ENCODE measurements at regions not wholly inside any gene's neighbourhood (a gene's known extent, or its start where the extent isn't known, plus 50 kb on each side); places are given as distances from the start of the nearest gene placed in this dataset.
A peak's percentile ranks its signal among the peaks of the same experiment; 100 is the strongest.

DNA sequence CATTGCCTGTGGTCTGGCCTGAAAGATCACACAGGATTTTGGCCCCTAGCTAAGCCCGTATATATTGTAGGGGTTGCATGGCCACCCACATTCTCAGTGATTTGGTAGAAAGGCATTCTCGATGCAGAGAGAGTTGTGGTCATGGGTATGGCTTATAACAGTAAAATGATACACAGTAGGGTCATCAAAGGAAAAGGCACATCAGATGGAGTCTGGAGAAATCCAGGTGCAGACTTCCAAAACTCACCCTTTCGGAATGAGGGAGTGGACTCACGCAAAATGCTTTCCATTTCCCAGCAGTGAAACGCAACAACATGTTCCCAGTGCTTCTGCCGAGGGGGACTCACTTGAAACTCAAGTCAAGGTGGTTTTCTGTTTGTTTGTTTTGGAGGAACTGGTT is 802.5 kb upstream of the SLITRK1 start:
- no peak for DNase-seq

- DNase-seq: no peak
Measured at GRCh38 chr13:84684048-84684662, 801.9 kb upstream of the SLITRK1 start.

DNA sequence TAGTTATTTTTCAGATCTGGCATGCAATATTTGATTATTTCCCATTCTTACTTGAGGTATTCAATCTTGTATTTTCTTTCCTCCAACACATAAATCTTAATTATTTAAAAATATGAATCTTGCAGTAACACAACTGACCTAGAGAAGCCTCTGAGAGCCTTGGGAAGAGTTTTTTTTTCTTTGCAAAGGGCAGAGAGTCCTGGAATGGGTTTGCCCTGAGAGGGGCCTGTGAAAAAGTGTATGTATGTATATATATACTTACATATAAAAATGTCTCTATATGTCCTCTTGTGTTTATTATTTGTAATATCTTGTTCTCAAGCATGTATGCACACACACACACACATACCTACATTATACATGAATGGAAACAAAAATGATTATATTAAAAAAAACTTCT is 801.2 kb upstream of the SLITRK1 start:
- no peak for DNase-seq

DNA sequence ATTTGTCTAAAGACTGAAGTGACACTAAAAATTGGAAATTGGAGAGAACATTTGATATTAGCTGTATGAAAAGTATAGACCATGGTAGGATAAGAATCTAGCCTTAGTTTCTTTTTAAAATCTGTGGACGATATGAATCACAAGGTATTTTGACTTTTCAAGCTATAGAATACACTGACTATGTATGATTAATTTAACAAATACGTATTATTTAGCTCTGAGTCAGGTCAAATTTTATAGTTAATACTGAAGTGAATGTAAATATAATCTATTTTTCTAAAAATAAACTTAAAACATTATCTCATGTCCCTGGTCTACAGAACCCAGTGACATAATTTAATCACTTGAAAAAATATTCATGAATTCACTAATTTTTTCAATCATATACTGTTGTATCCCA is 795.6 kb upstream of the SLITRK1 start:
- DNase-seq: no peak

DNA sequence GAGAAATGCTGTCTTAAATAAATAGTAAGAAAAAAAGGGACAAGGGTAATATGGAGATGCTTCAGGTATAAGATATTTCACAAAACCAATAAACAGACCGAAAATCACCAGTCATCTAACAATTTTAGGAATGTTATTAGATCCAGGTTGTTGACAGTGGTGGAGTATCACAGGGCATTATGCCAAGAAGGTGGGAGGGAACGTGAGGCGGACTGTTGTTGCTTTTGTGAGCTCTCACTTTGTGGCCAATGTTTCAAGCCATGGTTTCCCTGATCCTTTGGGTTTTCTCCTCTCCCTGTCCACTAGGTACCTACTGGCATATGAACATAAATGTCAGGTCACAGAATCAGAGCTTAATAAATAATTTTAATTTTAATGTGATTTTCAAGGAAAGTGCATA is 790.3 kb upstream of the SLITRK1 start:
- no peak for DNase-seq

GRCh38 chr13:84670245-84670644 is 788.0 kb upstream of the SLITRK1 start:
- DNase-seq: no peak

DNA sequence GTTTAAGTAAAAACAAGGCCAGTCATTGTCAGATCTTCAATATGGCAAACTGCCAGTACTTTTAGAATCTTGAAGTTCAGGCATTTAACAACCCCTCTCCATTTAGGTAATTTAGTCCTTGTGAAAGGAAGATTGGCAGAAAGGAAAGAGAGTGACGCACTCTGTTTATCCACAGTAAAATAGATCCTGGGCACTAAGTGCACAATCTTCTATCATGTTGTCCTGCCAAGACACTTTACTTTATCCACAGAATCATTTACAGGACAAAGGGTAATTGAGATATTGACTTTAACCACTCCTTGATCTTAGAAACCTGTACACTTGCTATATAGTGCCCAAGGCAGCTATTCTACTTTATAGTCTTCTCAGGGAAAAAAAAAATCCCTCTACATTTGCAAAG is 786.4 kb upstream of the SLITRK1 start:
- DNase-seq: no peak

- no peak for DNase-seq
Measured at GRCh38 chr13:84662491-84662890, 780.2 kb upstream of the SLITRK1 start.

DNA sequence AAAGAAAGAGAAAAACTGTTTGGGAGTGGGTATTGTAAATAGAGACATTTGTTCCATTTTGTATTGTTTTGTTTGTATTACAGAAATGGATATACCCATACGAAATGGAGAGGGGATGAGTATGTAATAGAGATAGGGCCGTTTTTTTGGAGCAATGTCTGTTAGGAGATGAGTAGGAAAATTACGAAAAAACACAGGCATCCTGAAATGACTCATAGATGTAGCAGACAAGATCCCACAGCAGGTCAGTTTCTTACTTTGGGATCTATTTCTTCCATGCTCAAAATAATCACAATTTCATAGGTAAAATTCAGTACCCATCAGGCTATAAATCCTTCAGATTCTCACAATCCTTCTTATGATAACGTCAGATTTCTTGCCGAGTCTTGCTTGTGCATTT is 779.4 kb upstream of the SLITRK1 start:
- DNase-seq: no peak

DNA sequence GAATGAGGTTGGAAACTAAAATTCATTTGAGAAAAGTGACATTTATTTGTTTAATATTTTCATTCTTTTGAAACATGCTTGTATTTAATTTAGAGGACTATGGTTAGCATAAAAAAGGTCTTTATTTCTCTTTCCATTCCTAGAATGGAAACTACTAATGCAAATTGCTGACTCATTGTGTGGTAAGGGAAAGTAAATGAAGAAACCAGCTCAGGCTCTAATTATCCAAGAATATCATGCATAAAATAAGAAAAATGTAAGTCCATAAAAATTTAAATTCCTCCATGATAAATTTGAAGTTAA is 777.0 kb upstream of the SLITRK1 start:
- no peak for DNase-seq

DNA sequence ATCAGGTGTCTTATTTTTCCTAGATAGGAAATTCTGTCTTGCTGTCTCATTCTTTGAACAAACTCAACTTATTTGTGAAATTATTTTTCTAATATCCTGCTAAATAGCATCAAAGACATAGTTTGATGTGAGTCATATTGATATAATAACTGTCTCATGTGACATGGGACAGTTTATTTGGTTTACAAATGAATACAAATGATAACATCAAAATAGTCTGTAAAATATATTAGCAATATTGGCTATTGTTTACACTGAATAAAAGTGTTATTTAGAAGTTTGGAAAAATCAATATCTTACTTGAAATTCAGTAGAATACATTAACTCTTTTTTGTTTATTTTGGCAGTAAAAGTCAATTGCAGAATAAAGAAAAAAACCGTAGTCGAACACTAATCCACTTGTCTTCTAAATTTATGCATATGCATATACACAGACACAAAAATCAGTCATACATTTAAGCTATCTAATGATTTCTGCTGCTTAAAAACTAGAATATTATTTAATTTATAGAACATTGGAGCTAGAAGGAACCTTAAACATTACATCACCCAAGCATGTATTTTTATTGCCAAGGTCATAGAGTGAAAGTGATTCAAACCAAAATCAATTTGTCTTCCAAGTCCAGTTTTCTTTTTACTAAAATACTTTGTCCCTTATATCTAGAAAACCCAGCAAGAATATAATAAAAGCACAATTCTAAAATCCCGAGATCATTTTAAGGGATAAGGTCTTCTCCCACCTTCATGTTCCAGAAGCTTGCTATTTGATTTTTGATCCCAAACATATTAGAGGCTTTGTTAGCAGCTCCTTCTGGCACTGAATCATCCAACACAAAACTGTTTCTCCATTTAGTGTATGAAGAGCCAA is 776.5 kb upstream of the SLITRK1 start:
- no peak for DNase-seq

DNA sequence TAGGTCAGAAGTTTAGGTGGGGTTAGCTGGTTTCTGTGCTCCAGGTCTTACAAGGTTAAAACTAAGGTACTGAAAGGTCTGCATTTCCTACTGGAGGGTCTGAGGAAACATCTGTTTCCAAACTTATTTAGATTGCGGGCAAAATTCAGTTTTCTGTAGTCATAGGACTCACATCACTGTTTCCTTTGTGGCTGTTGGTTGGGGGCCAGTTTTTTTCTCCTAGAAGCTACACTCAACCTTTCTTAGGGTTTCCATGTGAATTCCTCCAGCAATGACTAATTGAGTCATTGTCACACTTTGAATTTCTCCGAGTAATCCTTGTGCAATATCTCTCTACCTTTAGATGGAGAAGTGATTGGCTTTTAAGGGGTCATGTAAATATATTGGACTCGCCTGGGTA is 773.4 kb upstream of the SLITRK1 start:
- DNase-seq: no peak

DNA sequence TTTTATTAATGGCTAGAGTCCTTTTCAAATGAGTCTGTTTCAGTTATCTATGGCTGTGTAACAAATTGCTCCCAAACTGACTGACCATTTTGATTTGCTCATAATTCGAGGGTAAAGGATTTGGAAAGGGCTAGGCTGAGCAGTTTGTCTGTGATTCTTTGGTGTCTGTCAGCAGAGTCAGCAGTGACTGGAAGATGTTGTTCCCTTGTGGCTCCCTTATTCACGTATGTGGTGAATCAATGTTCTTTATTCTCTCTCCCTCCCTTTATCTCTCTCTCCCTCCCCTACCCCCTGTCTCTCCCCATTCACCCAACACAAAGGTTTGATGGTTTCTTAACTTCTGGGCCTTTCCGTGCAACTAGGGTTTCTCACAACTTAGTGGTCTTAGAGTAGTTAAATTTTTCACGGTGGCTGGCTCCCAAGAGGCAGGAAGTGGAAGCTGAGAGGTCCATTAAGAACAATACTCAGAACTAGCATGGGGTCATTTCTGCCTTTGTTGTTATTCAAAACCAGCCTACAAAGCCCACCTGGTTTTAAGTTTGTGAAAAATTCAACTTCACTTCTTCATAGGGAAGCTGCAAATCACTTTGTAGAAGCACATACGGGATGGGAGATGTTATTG is 772.5 kb upstream of the SLITRK1 start:
- no peak for DNase-seq

- DNase-seq: no peak
Measured at GRCh38 chr13:84653915-84654534, 771.8 kb upstream of the SLITRK1 start.

DNA sequence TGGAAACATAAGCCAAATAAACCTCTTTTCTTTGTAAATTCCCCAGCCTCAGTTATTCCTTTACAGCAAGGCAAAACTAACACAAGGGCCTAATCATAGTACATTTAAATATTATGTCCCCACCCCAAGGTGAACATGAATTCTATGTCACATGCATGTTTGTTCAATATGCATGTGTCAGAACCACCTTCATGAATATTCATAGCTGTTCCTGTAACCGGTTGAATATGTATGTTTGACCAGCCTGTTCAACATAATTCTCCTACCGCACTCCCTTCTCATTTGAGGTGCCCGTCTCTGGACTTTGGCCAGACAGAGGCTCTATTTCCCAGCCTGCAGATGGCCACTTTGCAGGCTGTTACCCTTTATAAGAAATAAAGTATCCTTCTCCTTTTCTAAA is 769.4 kb upstream of the SLITRK1 start:
- no peak for DNase-seq

- peak in 1 of 2 experiments; percentile 2 for DNase-seq
Measured at GRCh38 chr13:84651288-84651687, 769.0 kb upstream of the SLITRK1 start.

DNA sequence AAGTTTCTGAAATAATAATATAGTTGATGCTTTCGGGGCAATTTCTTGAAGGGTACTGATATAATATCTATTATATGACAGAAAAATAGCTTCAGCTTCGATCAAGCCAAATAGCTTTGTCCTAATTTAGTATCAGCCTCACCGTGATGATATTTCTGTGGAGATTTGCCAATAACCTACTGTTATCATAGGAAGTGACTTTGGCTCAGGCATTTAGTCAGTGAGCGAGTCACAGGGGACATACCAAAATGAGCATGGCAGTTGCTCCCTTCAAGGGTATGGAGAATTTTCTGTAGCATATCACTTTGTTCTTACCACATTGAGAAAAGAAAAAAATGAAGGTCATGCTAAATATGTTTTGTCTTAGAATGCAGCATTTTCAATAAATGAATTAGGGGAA is 767.6 kb upstream of the SLITRK1 start:
- no peak for DNase-seq

DNA sequence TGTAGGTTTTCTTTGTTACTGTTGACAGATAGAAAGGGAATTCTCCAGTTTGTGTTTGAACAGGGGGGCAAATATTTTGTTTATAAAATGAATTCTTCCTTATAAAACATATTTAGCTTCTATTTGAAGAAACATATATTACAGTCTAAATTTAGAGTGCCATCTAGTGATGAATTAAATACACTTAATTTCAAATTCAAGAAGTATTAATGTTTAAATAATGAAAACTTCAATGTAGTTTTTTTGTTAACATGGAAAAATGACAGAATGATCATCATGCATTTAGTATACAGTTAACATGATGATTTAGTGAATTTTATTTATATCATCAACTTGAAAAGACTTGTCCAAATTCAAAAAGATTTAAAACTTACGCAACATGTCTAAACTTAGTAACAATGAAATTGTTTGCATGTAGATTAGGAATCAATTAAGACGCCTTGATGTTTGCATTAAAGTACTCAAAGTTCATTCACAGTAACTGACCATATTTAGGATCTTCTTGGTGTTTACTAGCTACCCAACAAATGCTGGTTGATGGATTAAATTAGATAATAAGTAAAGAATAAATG is 765.9 kb upstream of the SLITRK1 start:
- no peak for DNase-seq

DNA sequence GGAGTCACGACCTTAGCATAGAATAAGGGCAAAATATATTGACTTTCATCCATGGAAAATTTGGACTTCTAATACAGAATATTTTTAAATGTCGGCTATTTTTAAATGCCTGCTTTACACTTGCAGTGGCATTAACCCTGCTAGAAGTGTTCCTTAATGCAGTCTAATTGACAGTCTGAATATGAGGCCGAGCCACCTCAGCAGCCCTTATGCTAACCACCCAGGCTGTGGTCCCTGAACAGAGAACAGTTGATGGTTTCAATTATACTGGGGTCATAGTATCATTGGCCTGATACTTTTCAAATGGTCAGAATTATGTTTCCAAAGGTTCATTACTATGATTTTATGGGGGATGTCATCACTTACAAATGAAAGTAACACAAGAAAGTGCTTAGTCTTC is 764.7 kb upstream of the SLITRK1 start:
- DNase-seq: no peak

DNA sequence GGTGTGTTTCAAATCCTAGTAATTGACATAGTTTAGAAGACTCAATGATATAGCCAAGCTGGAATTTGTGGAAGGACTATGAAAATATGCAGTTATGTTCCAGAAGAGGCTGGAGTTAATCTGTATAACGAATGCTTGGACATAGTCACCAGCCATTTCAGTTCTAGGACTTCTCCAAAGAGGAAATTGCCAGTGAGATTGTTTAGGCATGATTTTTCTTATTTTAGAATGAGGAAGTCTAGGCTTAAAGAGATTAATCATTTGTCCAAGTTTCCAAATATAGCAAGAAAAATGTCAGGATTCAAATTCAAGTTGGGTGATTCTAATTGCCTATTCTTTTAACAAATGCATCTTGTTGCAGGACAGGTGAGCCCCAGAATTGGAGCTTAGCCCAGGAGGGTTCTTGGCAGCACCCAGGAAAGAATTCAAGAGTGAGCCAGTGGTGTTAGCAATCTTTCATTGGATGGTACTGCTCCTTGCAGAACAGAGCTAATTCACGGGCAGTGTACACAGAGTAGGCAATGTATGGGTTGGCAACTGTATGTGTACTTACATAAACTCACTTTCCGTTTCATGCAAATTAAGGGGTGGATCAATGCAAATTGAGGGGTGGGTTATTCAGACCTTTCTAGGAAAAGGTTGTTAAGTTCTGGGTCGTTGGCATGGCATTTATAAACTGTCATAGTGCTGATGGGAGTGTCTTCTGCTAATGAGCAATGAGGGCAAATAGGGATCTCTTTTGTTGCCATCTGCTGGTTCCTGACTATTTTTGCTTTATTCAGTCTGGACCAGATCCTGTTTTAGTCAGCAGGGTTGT is 763.1 kb upstream of the SLITRK1 start:
- peak in 1 of 2 experiments; percentile 54 for DNase-seq

- no peak for DNase-seq
Measured at GRCh38 chr13:84641491-84641890, 759.2 kb upstream of the SLITRK1 start.

DNA sequence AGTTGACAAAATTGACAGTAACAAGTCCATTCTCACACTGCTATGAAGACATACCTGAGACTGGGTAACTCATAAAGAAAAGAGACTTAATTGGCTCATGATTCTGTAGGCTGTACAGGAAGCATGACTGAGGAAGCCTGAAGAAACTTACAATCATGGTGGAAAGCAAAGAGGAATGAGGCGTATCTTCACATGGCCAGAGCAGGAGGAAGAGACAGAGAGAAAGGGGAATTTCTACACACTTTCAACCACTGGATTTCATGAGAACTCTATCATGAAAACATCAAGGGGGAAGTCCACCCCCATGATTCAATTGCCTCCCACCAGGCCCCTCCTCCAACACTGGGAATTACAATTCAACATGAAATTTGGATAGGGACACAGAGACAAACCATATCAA is 758.4 kb upstream of the SLITRK1 start:
- no peak for DNase-seq

GRCh38 chr13:84630476-84630875 is 748.2 kb upstream of the SLITRK1 start:
- DNase-seq: no peak
